ENCODE measurements at regions not wholly inside any gene's neighbourhood (a gene's known extent, or its start where the extent isn't known, plus 50 kb on each side); places are given as distances from the start of the nearest gene placed in this dataset.
"Not testable (repeated sequence)": the region's sequence is repeated elsewhere in the genome, so short reads cannot be mapped to it uniquely, and the experiment has no call there.

DNA sequence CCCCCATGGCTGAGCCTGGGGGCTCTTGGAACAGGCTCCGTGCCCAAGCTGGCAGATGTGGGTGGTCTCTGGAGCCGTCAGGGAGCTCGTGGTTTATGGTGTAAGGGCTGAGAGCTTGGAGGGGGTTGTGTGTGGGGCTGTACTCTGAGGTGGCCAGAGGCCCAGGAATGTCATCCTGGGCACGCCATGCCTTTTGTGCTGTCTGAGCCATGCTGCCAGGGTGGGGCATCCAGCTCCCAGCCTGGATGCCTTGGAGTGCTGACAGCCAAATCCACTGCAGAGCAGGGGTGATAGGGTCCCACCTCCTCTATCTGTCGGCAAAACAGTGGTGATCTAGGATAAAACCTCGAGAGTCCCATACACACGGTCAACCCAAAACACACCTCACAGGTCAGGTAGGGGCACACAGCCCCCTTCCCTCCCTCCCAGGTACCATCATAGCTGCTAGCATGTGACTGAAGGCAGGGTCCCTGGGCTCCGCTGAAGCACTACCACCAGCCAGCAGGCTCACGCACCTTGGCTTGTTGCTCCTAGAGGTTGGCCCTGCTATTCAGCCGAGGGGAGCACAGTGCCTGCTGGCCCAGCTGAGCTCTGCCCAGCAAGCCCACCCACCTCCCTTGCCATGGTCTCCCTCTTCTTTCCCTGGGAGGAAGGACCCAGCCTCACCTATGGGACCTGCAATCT, 61.5 kb downstream of the GOLGA8B start:
- TF ChIP-seq EZH2phosphoT487 (IDR thresholded peaks at IDR 0.05; ENCODE audit: borderline replicate concordance, low read length); CTCF (IDR thresholded peaks at IDR 0.05; ENCODE audit: low read depth, low read length, poor library complexity, severe bottlenecking): not testable (repeated sequence)
